ENCODE measurements at regions not wholly inside any gene's neighbourhood (a gene's known extent, or its start where the extent isn't known, plus 50 kb on each side); places are given as distances from the start of the nearest gene placed in this dataset.

DNA sequence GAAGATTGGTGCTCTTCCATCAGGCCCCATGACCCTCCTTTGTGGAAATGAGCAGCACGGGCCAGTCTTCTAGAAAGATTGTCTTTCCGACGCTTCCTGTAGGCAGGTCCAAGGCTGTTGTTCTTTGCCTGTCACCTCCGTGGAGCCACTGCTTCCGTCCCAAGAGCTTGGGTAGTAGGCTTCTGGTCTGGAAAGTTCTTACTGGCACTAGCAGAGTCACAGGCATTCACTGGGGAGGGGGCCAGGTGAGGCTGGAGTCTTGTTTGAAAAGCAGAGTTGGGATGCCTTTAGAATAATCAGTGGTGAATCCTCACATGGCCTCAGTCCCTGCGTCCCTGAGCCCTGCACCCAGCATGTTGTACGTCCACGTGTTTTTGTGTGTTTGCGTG is 76.2 kb upstream of the ADPGK start:
- POLR2A ChIA-PET, result no interaction called here
- intact Hi-C loops (cut with micrococcal nuclease), result no loop called here
- Mint-ChIP-seq H3K27ac (no peak overlapping the region), H3K36me3 (ENCODE audit: low read depth) (no peaks in the 10 kb centered on the region), H3K9me3 (no peaks in the 10 kb centered on the region), H3K27me3 (peaks cover 24% of the 10 kb centered on the region), H3K4me1 (no peaks in the 10 kb centered on the region), H3K4me3 (no peak overlapping the region)
- ATAC-seq (ENCODE audit: low read depth) (no peak), DNase-seq (no peak)
- TF ChIP-seq, protein P1, sequence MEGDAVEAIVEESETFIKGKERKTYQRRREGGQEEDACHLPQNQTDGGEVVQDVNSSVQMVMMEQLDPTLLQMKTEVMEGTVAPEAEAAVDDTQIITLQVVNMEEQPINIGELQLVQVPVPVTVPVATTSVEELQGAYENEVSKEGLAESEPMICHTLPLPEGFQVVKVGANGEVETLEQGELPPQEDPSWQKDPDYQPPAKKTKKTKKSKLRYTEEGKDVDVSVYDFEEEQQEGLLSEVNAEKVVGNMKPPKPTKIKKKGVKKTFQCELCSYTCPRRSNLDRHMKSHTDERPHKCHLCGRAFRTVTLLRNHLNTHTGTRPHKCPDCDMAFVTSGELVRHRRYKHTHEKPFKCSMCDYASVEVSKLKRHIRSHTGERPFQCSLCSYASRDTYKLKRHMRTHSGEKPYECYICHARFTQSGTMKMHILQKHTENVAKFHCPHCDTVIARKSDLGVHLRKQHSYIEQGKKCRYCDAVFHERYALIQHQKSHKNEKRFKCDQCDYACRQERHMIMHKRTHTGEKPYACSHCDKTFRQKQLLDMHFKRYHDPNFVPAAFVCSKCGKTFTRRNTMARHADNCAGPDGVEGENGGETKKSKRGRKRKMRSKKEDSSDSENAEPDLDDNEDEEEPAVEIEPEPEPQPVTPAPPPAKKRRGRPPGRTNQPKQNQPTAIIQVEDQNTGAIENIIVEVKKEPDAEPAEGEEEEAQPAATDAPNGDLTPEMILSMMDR (IDR thresholded peaks at IDR 0.05), result no peak
- CTCF ChIA-PET, result no interaction called here

DNA sequence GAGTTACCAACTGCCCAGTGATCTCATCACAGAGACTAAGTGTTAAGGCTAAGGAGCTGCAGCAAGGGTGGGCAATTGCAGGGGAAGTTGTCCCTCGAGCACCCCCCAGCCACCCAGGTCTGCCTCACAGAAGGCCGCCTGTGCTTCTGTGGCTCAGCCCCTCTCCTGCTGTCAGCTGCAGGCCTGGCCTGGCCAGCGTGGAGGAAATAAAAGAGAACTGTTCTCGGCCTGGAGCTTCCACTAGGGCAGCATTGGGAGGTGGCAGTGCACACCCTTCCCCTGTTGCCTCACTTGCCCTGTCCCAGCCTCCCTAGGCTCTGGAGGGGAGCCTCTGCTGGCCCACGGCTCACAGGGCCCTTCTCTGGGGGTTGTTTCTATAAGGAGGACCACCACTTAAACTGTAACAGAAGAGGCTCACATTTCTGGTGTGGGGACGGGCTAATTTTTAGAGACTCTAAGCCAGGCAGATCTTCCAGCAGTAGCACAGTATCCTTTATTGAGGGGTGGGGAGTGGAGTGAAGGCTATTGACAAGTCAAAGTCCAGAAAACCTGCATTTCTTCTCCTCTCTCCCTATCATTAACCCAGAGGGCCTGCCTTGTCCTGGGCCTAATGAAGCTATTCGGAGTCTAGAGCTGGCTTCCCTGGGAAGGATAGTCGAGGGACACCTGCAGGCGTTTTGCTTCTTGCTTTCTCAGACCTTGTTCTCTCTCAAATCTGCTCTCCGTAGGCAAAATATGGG is 75.6 kb upstream of the ADPGK start:
- no peaks in the 10 kb centered on the region for H3K9me3 Mint-ChIP-seq
- ChIA-PET POLR2A (no interaction called here), CTCF (no interaction called here)
- no peak overlapping the region for H3K4me3 Mint-ChIP-seq
- intact Hi-C loops (cut with micrococcal nuclease), result no loop called here
- peaks cover 24% of the 10 kb centered on the region for H3K27me3 Mint-ChIP-seq
- no peak overlapping the region for H3K27ac Mint-ChIP-seq
- DNase-seq (no peak), ATAC-seq (ENCODE audit: low read depth) (no peak)
- H3K4me1 Mint-ChIP-seq, result no peaks in the 10 kb centered on the region
- H3K36me3 Mint-ChIP-seq (ENCODE audit: low read depth), result no peaks in the 10 kb centered on the region
- TF ChIP-seq, protein P1 (IDR thresholded peaks at IDR 0.05), result no peak

DNA sequence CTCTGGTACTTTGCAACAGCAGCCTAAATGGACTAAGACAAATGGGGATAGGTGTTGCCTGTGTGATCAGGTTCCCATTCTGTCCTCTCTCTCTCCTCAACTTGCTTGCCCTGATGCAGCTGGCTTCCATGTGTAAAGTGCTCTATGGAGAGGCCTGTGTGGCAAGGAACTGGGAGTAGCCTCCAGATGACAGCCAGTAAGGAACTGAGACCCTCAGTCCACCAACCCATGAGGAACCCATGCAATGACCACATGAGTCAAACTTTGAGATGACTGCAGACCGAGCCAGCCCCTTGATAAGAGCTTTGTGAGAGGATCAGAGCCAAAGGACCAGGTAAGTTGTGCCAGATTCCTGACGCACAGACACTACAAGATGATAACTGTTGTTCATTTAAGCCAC is 74.6 kb upstream of the ADPGK start:
- POLR2A ChIA-PET, result no interaction called here
- Mint-ChIP-seq H3K36me3 (ENCODE audit: low read depth) (no peaks in the 10 kb centered on the region), H3K4me3 (no peak overlapping the region), H3K27ac (no peak overlapping the region), H3K27me3 (peaks cover 28% of the 10 kb centered on the region), H3K9me3 (no peaks in the 10 kb centered on the region), H3K4me1 (no peaks in the 10 kb centered on the region)
- intact Hi-C loops (cut with micrococcal nuclease), result no loop called here
- CTCF ChIA-PET, result no interaction called here
- ATAC-seq (ENCODE audit: low read depth) (no peak), DNase-seq (no peak)
- TF ChIP-seq, protein P1 (IDR thresholded peaks at IDR 0.05), result no peak

- intact Hi-C loops (cut with micrococcal nuclease), result no loop called here
- H3K4me3 Mint-ChIP-seq, result no peak overlapping the region
- H3K4me1 Mint-ChIP-seq, result no peaks in the 10 kb centered on the region
- ChIA-PET POLR2A (no interaction called here), CTCF (no interaction called here)
- no peak for ATAC-seq (ENCODE audit: low read depth)
- H3K36me3 Mint-ChIP-seq (ENCODE audit: low read depth), result no peaks in the 10 kb centered on the region
- DNase-seq, result no peak
- TF ChIP-seq, protein P1 (IDR thresholded peaks at IDR 0.05), result no peak
- H3K27me3 Mint-ChIP-seq, result peaks cover 24% of the 10 kb centered on the region
- no peak overlapping the region for H3K27ac Mint-ChIP-seq
- no peaks in the 10 kb centered on the region for H3K9me3 Mint-ChIP-seq
These were observed 73.9 kb upstream of the ADPGK start for GRCh38 chr15:72857331-72858063.

- Mint-ChIP-seq H3K36me3 (ENCODE audit: low read depth) (no peaks in the 10 kb centered on the region), H3K4me1 (no peaks in the 10 kb centered on the region), H3K4me3 (no peak overlapping the region), H3K9me3 (no peaks in the 10 kb centered on the region), H3K27ac (no peak overlapping the region), H3K27me3 (peaks cover 20% of the 10 kb centered on the region)
- ChIA-PET CTCF (no interaction called here), POLR2A (no interaction called here)
- intact Hi-C loops (cut with micrococcal nuclease), result no loop called here
- TF ChIP-seq, protein P1 (IDR thresholded peaks at IDR 0.05), result no peak
- DNase-seq (no peak), ATAC-seq (ENCODE audit: low read depth) (no peak)
These were observed 73.0 kb upstream of the ADPGK start for GRCh38 chr15:72856549-72857040.
